ENCODE measurements at regions not wholly inside any gene's neighbourhood (a gene's known extent, or its start where the extent isn't known, plus 50 kb on each side); places are given as distances from the start of the nearest gene placed in this dataset.

GRCh38 chr2:219902891-219903552 lies 275.6 kb downstream of the SLC4A3 start:
- DNase-seq (ENCODE audit: low spot score) (no peak), ATAC-seq (peak; percentile 63)
- Mint-ChIP-seq H3K9me3 (0 out of 2 replicates have a peak, but pooled peaks cover 6% of the 10 kb centered on the region), H3K36me3 (no peaks in the 10 kb centered on the region), H3K27me3 (ENCODE audit: low read depth) (peaks cover 2% of the 10 kb centered on the region; the same call in 1 of the 2 replicates), H3K4me1 (peaks cover 9% of the 10 kb centered on the region), H3K4me3 (no peak overlapping the region), H3K27ac (no peak overlapping the region)
- TF ChIP-seq PRRX2 (CRISPR knock-in tag; IDR thresholded peaks at IDR 0.05) (no peak), RELA (CRISPR knock-in tag; IDR thresholded peaks at IDR 0.05; ENCODE audit: borderline replicate concordance) (no peak), GRHL2 (CRISPR knock-in tag; IDR thresholded peaks at IDR 0.05; ENCODE audit: insufficient replicate concordance, severe bottlenecking) (no peak), TEAD1 (CRISPR knock-in tag; IDR thresholded peaks at IDR 0.05) (no peak), ZNF396 (CRISPR knock-in tag; IDR thresholded peaks at IDR 0.05; ENCODE audit: borderline replicate concordance) (no peak), USF1 (CRISPR knock-in tag; IDR thresholded peaks at IDR 0.05) (no peak), E2F5 (CRISPR knock-in tag; IDR thresholded peaks at IDR 0.05) (no peak), MYBL2 (CRISPR knock-in tag; IDR thresholded peaks at IDR 0.05) (no peak)
- POLR2A ChIA-PET: no interaction called here
- CTCF ChIA-PET: interaction anchor here (0.7 kb wide), 1 partner anchor 16 kb away, joined by 4 read pairs; no protein-coding TSS in a partner anchor

GRCh38 chr2:219905640-219906039 lies 278.2 kb downstream of the SLC4A3 start:
- Mint-ChIP-seq H3K4me1 (peaks cover 9% of the 10 kb centered on the region), H3K27ac (no peak overlapping the region), H3K4me3 (no peak overlapping the region), H3K36me3 (no peaks in the 10 kb centered on the region), H3K27me3 (ENCODE audit: low read depth) (peaks cover 2% of the 10 kb centered on the region; the same call in 1 of the 2 replicates), H3K9me3 (no peaks in the 10 kb centered on the region)
- POLR2A ChIA-PET: no interaction called here
- no peak for TF ChIP-seq IRF2 (CRISPR knock-in tag; IDR thresholded peaks at IDR 0.05; ENCODE audit: borderline replicate concordance, low read depth)
- no peak for TF ChIP-seq ATF3 (CRISPR knock-in tag; conservative IDR thresholded peaks at IDR 0.05)
- TF ChIP-seq ARID4B (CRISPR knock-in tag; IDR thresholded peaks at IDR 0.05; ENCODE audit: borderline replicate concordance): no peak
- no peak for TF ChIP-seq ZBTB43 (CRISPR knock-in tag; IDR thresholded peaks at IDR 0.05)
- no peak for TF ChIP-seq FOXJ3 (CRISPR knock-in tag; IDR thresholded peaks at IDR 0.05; ENCODE audit: borderline replicate concordance)
- TF ChIP-seq FOXP4 (CRISPR knock-in tag; IDR thresholded peaks at IDR 0.05): no peak
- no peak for TF ChIP-seq CBFB (CRISPR knock-in tag; IDR thresholded peaks at IDR 0.05; ENCODE audit: low read depth)
- ATAC-seq (no peak), DNase-seq (ENCODE audit: low spot score) (no peak)
- CTCF ChIA-PET: no interaction called here

Measured in WTC11 (cell line).